Choroid plexus epithelial cell (primary cell): ENCODE measurements at regions not wholly inside any gene's neighbourhood (a gene's known extent, or its start where the extent isn't known, plus 50 kb on each side); places are given as distances from the start of the nearest gene placed in this dataset.

Experiments used
- DNase-seq: peaks from one replicate; pipeline ENCODE4 v3.0.0-alpha.2; 2010; ENCODE audit warnings: low read depth
- H3K4me3 ChIP-seq: 2 replicates; pipeline ENCODE4 v1.5.1; 2011; ENCODE audit warnings: low read depth, mild to moderate bottlenecking, control low read depth, low read length, moderate library complexity
- CTCF ChIP-seq: conservative IDR thresholded peaks from 2 replicates; pipeline ENCODE4 v1.5.1; 2011; ENCODE audit warnings: low read depth, mild to moderate bottlenecking, control low read depth, inconsistent platforms, low read length, moderate library complexity

- no peak for DNase-seq
Observed at GRCh38 chr5:29015523-29015922, 1977.1 kb upstream of the CDH9 start.

GRCh38 chr5:29005386-29005785 is 1967.0 kb upstream of the CDH9 start:
- no peak for TF ChIP-seq CTCF
- no peak overlapping the region for H3K4me3 ChIP-seq
- DNase-seq: peak; percentile 4

More at GRCh38 chr5:29015523-29015922, 1977.1 kb upstream of the CDH9 start:
- no peak for TF ChIP-seq CTCF
- H3K4me3 ChIP-seq: no peak overlapping the region

- no peak overlapping the region for H3K4me3 ChIP-seq
- TF ChIP-seq CTCF: no peak
- DNase-seq: no peak
Observed at GRCh38 chr5:29002481-29002880, 1964.1 kb upstream of the CDH9 start.

GRCh38 chr5:29001666-29002065 is 1963.3 kb upstream of the CDH9 start:
- no peak for TF ChIP-seq CTCF
- no peak for DNase-seq
- H3K4me3 ChIP-seq: no peak overlapping the region

GRCh38 chr5:28984639-28985038 is 1946.3 kb upstream of the CDH9 start:
- DNase-seq: no peak
- no peak for TF ChIP-seq CTCF
- H3K4me3 ChIP-seq: no peak overlapping the region

GRCh38 chr5:28975508-28975907 is 1937.1 kb upstream of the CDH9 start:
- DNase-seq: no peak
- H3K4me3 ChIP-seq: no peak overlapping the region
- TF ChIP-seq CTCF: no peak

- no peak overlapping the region for H3K4me3 ChIP-seq
- no peak for DNase-seq
- TF ChIP-seq CTCF: no peak
Observed at GRCh38 chr5:28967848-28968247, 1929.5 kb upstream of the CDH9 start.
